ENCODE measurements at regions not wholly inside any gene's neighbourhood (a gene's known extent, or its start where the extent isn't known, plus 50 kb on each side); places are given as distances from the start of the nearest gene placed in this dataset.

GRCh38 chr11:92812841-92813240 is 156.6 kb upstream of the MTNR1B start:
- in situ Hi-C loops (cut with HindIII; ENCODE audit: low sequenced_read_pairs): no loop called here

GRCh38 chr11:92819830-92820229 is 149.6 kb upstream of the MTNR1B start:
- in situ Hi-C loops (cut with HindIII; ENCODE audit: low sequenced_read_pairs): no loop called here

DNA sequence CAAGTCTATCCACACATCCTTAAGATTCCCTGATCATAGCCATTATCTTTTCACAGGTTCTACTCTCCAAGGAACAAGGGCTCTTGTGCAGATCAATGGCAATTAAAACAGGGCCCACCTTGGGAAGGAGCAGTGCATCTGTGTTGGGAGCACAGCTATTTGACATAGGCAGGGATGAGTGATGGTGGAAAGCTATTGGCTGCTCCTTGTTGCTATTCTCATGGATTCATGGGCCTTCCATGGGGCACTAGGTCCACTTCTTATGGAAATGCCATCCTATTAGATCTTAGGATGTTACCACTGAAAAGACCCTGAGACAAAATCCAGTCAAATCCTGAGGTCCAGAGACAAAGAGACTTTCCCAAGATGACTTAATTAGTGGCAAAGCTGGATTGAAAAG is 148.6 kb upstream of the MTNR1B start:
- in situ Hi-C loops (cut with HindIII; ENCODE audit: low sequenced_read_pairs): no loop called here

- in situ Hi-C loops (cut with HindIII; ENCODE audit: low sequenced_read_pairs): no loop called here
Observed at GRCh38 chr11:92822410-92822809, 147.0 kb upstream of the MTNR1B start.

DNA sequence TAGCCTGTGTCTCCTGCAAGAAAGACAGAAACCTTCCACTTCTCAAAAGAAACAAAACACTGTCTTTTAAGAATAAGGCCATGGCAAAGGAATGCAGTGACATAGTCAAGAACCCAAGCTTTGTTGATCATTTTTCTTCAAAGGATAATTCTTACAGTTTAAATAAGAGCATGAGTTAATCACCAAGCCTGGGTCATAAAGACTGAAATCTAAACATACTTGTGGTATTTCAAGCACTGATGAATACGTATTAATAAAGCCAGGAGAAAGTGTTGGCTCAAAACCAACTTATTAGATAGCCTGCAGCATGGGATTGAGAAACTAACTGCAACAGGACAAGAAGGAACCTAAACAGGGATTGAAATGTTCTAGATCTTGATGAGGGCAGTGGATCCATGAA is 143.3 kb upstream of the MTNR1B start:
- in situ Hi-C loops (cut with HindIII; ENCODE audit: low sequenced_read_pairs): no loop called here

DNA sequence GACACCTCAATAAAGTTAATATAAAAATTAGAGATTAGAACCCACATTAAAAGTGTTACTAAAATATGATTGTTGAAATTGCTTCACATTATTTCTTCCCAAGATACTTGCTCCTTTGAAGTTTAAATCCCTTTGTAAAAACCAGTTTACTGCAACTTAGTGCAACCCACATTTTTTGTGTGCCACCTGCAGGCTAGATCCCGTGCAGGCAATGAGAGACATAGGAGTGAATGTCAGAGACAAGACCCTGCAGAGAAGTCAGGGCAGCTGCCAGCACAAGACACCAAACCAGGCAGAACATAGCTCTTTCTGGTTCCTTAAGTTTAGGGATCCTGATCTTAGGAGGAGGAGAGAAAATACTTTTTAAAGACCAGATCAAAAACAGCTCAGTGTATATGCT is 142.8 kb upstream of the MTNR1B start:
- in situ Hi-C loops (cut with HindIII; ENCODE audit: low sequenced_read_pairs): no loop called here

DNA sequence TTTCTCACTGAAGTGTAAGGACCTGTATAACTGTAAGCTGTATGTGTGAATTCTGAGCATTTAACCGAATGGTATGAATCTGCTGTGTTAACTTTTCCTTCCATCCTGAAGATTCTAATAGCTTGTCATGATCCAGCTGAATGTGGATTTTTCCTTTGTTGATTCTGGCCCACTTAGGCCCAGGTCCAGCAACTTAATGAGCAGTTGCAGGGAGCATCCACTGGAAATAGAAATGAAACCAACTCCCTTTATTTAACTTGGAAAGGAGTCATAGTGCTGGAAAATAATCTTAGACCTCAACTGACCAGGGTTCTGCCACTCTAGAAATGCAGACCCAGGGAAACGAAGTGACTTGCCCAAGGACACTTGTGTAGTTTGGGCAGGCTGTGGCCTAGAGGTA is 142.3 kb upstream of the MTNR1B start:
- in situ Hi-C loops (cut with HindIII; ENCODE audit: low sequenced_read_pairs): no loop called here

DNA sequence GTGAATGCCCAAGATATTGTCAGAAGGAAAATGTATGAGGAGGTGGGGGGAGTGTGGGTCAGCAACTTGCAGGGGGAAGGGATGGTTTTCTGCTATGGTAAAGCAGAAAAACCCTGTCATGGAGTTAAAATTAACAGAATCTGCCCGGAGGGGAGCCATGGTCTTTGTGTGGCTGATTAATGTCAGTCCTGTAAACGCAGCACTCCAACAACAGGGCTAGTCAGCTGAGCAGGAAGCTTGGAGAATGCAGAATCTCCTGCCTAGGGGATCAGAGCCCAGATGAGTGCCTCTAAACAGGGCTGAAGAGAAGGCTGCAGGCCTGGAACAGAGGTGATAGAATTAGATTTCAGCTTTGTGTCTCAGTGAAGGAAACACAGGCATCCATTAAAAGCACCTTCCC is 140.9 kb upstream of the MTNR1B start:
- in situ Hi-C loops (cut with HindIII; ENCODE audit: low sequenced_read_pairs): no loop called here

- in situ Hi-C loops (cut with HindIII; ENCODE audit: low sequenced_read_pairs): no loop called here
Observed at GRCh38 chr11:92829121-92829520, 140.3 kb upstream of the MTNR1B start.

DNA sequence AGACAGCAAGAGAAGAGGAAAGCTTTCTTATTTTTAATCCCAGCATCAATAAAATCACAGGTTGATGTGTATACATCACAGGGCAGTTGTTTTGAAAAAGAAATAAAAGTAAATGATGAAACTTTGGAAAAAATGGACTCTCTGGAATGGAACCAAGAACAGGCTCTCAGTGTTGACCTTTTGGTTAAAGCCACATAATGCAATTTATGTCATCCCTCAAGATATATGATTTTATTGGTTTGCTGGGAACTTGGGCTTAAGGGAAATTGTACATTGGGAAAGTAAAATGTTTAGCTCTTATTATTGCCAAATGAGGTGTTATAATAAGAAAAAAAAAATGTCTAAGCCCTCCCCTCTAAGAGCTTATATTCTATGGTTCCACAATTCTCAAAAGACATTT is 139.8 kb upstream of the MTNR1B start:
- in situ Hi-C loops (cut with HindIII; ENCODE audit: low sequenced_read_pairs): no loop called here

GRCh38 chr11:92830377-92831155 is 138.9 kb upstream of the MTNR1B start:
- in situ Hi-C loops (cut with HindIII; ENCODE audit: low sequenced_read_pairs): no loop called here

DNA sequence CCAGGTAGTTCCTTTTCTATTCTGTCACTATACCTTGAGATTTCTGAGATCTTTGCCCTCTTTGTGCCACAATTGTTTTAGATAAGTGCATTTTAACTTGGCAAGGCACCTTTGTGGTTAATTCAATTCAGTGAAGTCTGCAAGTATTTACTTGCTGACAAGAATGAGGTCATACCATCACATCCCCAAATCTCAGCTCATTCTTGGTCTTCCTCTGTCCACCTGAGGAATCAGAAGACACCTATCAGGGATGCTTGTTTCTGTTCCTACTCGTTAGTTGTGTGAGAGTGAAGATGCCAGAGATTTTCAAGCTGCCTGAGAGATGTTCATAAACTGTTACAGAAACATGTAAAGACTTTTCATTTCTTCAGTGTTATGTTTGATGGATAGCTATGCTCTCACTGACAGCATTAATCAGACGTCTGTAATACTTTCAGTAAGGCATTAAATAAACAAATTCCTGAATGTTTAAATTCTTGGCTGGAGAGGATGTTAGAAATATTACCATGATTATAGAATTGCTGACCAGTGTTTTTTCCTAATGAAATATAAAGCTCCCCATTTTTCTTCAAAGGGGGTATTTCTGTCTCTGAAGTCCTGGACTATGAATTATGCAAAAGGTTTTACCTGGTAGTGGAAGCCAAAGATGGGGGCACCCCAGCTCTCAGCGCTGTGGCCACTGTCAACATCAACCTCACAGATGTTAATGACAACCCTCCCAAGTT is 135.0 kb upstream of the MTNR1B start:
- in situ Hi-C loops (cut with HindIII; ENCODE audit: low sequenced_read_pairs): no loop called here

DNA sequence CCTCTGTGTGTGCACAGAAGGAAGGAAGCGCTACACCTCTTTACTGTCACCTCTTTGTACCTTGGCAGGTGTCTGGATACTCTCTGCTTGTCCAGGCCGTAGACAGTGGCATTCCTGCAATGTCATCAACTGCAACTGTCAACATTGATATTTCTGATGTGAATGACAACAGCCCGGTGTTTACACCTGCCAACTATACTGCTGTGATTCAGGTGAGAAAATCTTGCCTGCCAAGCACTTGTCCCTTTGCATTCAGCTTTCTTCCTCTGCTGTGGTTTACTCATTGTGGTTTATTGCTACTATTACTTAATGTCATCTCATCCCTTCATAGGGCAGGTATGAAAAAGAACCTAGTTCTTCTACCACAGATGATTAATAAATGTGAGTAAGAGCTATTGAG is 131.9 kb upstream of the MTNR1B start:
- in situ Hi-C loops (cut with HindIII; ENCODE audit: low sequenced_read_pairs): no loop called here

DNA sequence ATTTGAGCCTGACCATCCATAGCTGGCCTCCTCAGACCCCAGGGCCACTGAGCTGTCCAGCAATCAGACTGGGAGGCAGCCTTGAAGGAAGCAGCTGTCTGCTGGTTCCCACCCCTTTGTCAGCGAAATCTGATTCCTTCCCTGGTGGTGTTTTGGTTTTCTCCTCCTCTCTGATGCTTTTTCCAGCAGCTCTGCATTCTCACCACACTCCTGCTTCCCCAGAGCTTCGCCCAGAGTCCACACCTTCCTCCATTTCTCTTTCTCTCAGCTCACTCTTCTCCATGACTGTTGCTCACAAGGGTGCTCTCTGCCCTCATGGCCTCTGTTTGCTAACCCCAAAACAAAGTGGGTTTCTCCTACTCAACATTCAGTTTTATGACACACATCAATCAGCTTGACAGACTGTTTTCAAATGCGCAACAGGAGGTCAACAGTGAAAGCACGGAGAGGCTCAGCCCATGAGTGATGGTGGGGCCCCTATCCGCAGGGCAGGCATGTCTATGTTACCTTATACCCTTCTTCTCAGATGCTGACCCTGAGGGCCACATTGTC is 130.6 kb upstream of the MTNR1B start:
- in situ Hi-C loops (cut with HindIII; ENCODE audit: low sequenced_read_pairs): no loop called here

DNA sequence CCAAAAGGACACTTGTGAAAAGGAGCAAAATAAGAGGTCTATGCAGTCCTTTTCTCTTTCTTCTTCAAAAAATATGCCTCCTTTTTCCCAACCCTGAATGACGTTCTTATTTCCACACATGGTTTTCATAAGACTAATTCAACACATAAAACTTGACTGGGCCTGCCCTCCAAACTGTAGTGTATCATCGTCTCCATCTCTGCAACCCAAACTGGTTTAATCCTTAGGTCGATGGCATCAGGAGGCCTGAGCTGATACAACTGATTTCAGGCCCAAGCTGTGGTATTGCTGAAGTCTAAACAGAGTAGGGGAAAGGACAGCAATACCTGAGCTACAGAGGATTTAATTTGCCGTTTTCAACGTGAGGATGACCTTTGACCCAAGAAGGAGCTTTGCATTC is 130.0 kb upstream of the MTNR1B start:
- in situ Hi-C loops (cut with HindIII; ENCODE audit: low sequenced_read_pairs): no loop called here

- in situ Hi-C loops (cut with HindIII; ENCODE audit: low sequenced_read_pairs): no loop called here
Observed at GRCh38 chr11:92841719-92842118, 127.7 kb upstream of the MTNR1B start.

GRCh38 chr11:92843455-92843854 is 126.0 kb upstream of the MTNR1B start:
- in situ Hi-C loops (cut with HindIII; ENCODE audit: low sequenced_read_pairs): no loop called here

DNA sequence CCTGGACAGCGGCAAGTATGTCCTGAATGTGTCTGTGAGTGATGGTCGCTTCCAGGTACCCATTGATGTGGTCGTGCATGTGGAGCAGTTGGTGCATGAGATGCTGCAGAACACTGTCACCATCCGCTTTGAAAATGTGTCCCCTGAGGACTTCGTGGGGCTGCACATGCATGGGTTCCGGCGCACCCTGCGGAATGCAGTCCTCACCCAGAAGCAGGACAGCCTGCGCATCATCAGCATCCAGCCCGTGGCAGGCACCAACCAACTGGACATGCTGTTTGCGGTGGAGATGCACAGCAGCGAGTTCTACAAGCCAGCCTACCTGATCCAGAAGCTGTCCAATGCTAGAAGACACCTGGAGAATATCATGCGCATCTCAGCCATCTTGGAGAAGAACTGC is 125.3 kb upstream of the MTNR1B start:
- in situ Hi-C loops (cut with HindIII; ENCODE audit: low sequenced_read_pairs): no loop called here

DNA sequence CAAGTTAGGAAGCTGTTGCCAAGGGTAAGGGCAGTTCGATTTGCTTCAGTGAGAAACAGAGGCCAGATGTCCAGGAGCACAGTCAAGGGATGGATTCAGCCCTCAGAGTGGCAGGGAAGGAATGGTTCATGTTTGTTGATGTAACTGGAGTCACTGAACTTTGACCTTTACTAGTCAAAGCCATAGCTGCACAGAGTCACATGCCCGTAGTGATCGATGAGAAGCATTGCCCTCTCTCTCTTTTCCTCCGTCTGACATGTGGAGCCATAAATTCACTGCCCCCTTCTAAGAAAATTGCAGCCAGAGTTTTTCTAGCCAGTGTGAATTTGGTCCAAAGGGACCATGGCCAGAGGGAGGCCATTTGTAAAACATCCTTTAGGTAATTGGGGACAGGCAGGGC is 124.1 kb upstream of the MTNR1B start:
- in situ Hi-C loops (cut with HindIII; ENCODE audit: low sequenced_read_pairs): no loop called here

GRCh38 chr11:92845805-92846204 is 123.6 kb upstream of the MTNR1B start:
- in situ Hi-C loops (cut with HindIII; ENCODE audit: low sequenced_read_pairs): no loop called here

DNA sequence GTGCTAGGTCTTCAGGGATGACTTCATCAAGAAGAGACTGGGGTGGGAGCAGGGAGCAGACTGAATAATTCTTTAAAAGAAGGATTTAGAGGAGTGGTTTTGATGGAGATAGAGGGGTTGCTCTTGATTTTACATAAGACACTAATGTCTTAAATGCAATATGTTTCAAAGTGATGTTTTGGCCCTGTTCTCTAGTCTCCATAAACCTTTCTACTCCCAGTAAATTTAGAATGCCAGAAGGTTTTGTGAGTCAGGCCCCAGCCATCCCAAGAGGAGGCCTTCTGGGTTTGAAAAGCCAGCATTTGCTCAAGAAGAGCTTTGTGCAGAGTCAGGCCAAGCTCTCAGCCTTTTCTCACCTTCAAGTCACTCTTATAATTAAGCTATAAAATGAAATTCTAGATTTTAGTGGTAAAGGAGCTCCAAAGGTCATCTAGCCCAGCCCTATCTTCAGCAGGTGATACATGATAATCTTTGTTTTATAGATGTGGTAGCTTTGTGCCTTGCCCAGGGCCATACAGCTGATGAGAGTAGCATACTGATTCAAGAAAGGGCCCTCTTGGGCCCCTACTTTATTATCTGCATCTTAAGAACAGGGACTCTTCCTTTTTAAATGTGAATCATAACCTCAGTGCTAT is 122.8 kb upstream of the MTNR1B start:
- in situ Hi-C loops (cut with HindIII; ENCODE audit: low sequenced_read_pairs): no loop called here

- in situ Hi-C loops (cut with HindIII; ENCODE audit: low sequenced_read_pairs): no loop called here
Observed at GRCh38 chr11:92848578-92848977, 120.9 kb upstream of the MTNR1B start.

Measured in endothelial cell of hepatic sinusoid (primary cell).